Left lung (tissue), 4 donors: ENCODE measurements at regions not wholly inside any gene's neighbourhood (a gene's known extent, or its start where the extent isn't known, plus 50 kb on each side); places are given as distances from the start of the nearest gene placed in this dataset.

Experiments
- ATAC-seq: fragments of 200-7000 bp; cut with Tn5 transposase; one replicate; pipeline ENCODE4 v1.9.1; 2020; ENCODE audit warnings: moderate library complexity
- DNase-seq, 4 donors: peaks; one replicate each; pipeline ENCODE4 v3.0.0-alpha.2; 2013 to 2020
- H3K27ac ChIP-seq, 2 donors: fragments of 200-600 bp; sonication (generic) in 1 of 2; one replicate each; pipeline versions ENCODE4 v1.5.0 to v1.8.0; 2020 to 2021
- H3K27me3 ChIP-seq, 2 donors: fragments of 200-600 bp; sonication (generic) in 1 of 2; one replicate each; pipeline versions ENCODE4 v1.5.0 to v1.8.0; 2020 to 2021
- H3K36me3 ChIP-seq, 2 donors: fragments of 200-600 bp; sonication (generic) in 1 of 2; one replicate each; pipeline versions ENCODE4 v1.5.0 to v1.8.0; 2020 to 2021
- H3K4me1 ChIP-seq, 2 donors: fragments of 200-600 bp; one replicate each; pipeline ENCODE4 v1.8.0; 2021
- H3K4me3 ChIP-seq, 2 donors: fragments of 200-600 bp; sonication (generic) in 1 of 2; one replicate each; pipeline versions ENCODE4 v1.5.0 to v1.8.0; 2020 to 2021; ENCODE audit warnings: mild to moderate bottlenecking in 1 of 2
- H3K9me3 ChIP-seq, 2 donors: fragments of 200-600 bp; sonication (generic) in 1 of 2; one replicate each; pipeline versions ENCODE4 v1.5.0 to v1.8.0; 2020 to 2021
- CTCF ChIP-seq, 2 donors: fragments of 200-600 bp; sonication (generic) in 1 of 2; IDR thresholded peaks; one replicate each; pipeline versions ENCODE4 v1.5.0 to v1.8.0; 2021; ENCODE audit warnings: antibody characterized with exemption in 2 of 2
- intact Hi-C, 2 donors: fragments of 100-400 bp; cut with DNase I; formaldehyde crosslinking; loops; one replicate each; pipeline versions ENCODE4 v1.11.2 to v1.14.2; 2022
- donor health status: DM: no; HTN: yes; CAD: no.
- donor health status: DM: no; HTN: no; CAD: no.

- ATAC-seq: peak; percentile 87
- TF ChIP-seq CTCF (IDR thresholded peaks at IDR 0.05): no peak
- H3K9me3 ChIP-seq: peaks cover 0 to 17% of the 10 kb centered on the region in 2 donors
- no peak overlapping the region for H3K4me3 ChIP-seq
- H3K27ac ChIP-seq: no peak overlapping the region
- DNase-seq: no peak
- H3K27me3 ChIP-seq: no peaks in the 10 kb centered on the region
- H3K4me1 ChIP-seq: no peaks in the 10 kb centered on the region
- H3K36me3 ChIP-seq: no peaks in the 10 kb centered on the region
- intact Hi-C loops: no loop called here
Observed at GRCh38 chr3:178895178-178895789, 176.3 kb downstream of the ZMAT3 start.
